Panc1 (cell line): ENCODE measurements at regions not wholly inside any gene's neighbourhood (a gene's known extent, or its start where the extent isn't known, plus 50 kb on each side); places are given as distances from the start of the nearest gene placed in this dataset.

ENCODE experiments used
- REST ChIP-seq, 2 experiments: IDR thresholded peaks; 2 replicates each; pipeline ENCODE4 v1.6.1; 2011 to 2012; ENCODE audit warnings: low read depth in 2 of 2, control low read depth in 1 of 2, low read length in 1 of 2, mild to moderate bottlenecking in 1 of 2, moderate library complexity in 1 of 2; ENCODE audit not compliant: insufficient read depth in 1 of 2
- TCF7L2 ChIP-seq: IDR thresholded peaks from 2 replicates; pipeline ENCODE4 v1.6.1; 2011; ENCODE audit warnings: mild to moderate bottlenecking, low read depth, low read length, inconsistent platforms
- TF ChIP-seq, protein P1 (sequence below): fragments of 450-650 bp; IDR thresholded peaks from 2 replicates; pipeline ENCODE4 v1.5.1; 2017; ENCODE audit warnings: mild to moderate bottlenecking

DNA sequence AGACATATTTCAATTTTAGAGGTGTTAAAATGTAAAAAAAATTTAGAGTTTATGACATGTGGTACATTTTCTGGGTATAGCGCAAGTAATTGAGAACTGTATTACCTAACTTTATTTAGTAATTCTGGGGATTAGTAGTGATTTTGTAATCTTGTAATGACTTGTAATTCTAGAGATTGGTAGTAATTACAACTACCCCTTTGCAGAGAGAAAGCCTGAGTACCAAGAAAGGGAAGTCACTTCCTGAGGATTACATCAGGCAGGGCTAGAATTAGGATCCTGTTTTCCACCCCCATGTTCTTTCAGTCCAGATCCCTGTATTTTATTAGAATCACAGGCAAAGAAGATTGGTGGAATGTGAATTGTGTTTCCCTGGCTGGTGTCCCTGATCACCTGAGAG, 274.9 kb downstream of the KCNRG start:
- TF ChIP-seq, protein P1, sequence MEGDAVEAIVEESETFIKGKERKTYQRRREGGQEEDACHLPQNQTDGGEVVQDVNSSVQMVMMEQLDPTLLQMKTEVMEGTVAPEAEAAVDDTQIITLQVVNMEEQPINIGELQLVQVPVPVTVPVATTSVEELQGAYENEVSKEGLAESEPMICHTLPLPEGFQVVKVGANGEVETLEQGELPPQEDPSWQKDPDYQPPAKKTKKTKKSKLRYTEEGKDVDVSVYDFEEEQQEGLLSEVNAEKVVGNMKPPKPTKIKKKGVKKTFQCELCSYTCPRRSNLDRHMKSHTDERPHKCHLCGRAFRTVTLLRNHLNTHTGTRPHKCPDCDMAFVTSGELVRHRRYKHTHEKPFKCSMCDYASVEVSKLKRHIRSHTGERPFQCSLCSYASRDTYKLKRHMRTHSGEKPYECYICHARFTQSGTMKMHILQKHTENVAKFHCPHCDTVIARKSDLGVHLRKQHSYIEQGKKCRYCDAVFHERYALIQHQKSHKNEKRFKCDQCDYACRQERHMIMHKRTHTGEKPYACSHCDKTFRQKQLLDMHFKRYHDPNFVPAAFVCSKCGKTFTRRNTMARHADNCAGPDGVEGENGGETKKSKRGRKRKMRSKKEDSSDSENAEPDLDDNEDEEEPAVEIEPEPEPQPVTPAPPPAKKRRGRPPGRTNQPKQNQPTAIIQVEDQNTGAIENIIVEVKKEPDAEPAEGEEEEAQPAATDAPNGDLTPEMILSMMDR = no peak
- TF ChIP-seq REST (IDR thresholded peaks at IDR 0.05; ENCODE audit: insufficient read depth in 1 of 2, low read depth in 2 of 2, low read length in 1 of 2) (no peak), TCF7L2 (no peak)
